Thyroid gland (tissue), 4 donors: ENCODE measurements at regions not wholly inside any gene's neighbourhood (a gene's known extent, or its start where the extent isn't known, plus 50 kb on each side); places are given as distances from the start of the nearest gene placed in this dataset.

Source experiments
- DNase-seq, 2 donors: peaks; one replicate each; pipeline ENCODE4 v3.0.0-alpha.2; 2019
- H3K27ac ChIP-seq, 3 donors: fragments of 200-600 bp; sonication (generic); 1 replicate in 2 of 3; 2 replicates in 1 of 3; pipeline ENCODE4 v1.5.1; 2016 to 2019; ENCODE audit warnings: mild to moderate bottlenecking in 1 of 3, moderate library complexity in 1 of 3
- H3K27me3 ChIP-seq: fragments of 200-600 bp; sonication (generic); one replicate; pipeline ENCODE4 v1.5.1; 2019
- H3K36me3 ChIP-seq, 2 donors: fragments of 200-600 bp; sonication (generic); one replicate each; pipeline ENCODE4 v1.5.1; 2016 to 2019
- H3K4me1 ChIP-seq, 2 donors: fragments of 200-600 bp; sonication (generic); one replicate each; pipeline ENCODE4 v1.5.1; 2017 to 2019
- H3K4me3 ChIP-seq, 3 donors: fragments of 200-600 bp; sonication (generic); replicated peaks in 1 of 3; 1 replicate in 2 of 3; 2 replicates in 1 of 3; pipeline ENCODE4 v1.5.1; 2016; ENCODE audit warnings: mild to moderate bottlenecking in 1 of 3
- H3K9me3 ChIP-seq: fragments of 200-600 bp; sonication (generic); one replicate; pipeline ENCODE4 v1.5.1; 2017
- POLR2A ChIP-seq, 2 donors: fragments of 450-650 bp; IDR thresholded peaks; one replicate each; pipeline ENCODE4 v1.6.1; 2017; ENCODE audit warnings: antibody characterized with exemption in 2 of 2, mild to moderate bottlenecking in 2 of 2, moderate library complexity in 1 of 2
- WGBS, 2 donors: methylation state at CpG; one replicate each; pipeline ENCODE4 v1.1.5; 2017; 5-methylcytosine and 5-hydroxymethylcytosine counted together
- intact Hi-C: fragments of 100-400 bp; cut with DNase I; formaldehyde crosslinking; loops from one replicate; pipeline ENCODE4 v1.15.1; 2023
- TF ChIP-seq, protein P1 (sequence below), 6 experiments: fragments of 200-600 bp in 3 of 6; fragments of 450-650 bp in 3 of 6; sonication (generic) in 3 of 6; IDR thresholded peaks; one replicate each; pipeline ENCODE4 v1.5.1; 2016 to 2019; ENCODE audit warnings: antibody characterized with exemption in 6 of 6, mild to moderate bottlenecking in 2 of 6, inconsistent platforms in 1 of 6, moderate library complexity in 1 of 6

DNA sequence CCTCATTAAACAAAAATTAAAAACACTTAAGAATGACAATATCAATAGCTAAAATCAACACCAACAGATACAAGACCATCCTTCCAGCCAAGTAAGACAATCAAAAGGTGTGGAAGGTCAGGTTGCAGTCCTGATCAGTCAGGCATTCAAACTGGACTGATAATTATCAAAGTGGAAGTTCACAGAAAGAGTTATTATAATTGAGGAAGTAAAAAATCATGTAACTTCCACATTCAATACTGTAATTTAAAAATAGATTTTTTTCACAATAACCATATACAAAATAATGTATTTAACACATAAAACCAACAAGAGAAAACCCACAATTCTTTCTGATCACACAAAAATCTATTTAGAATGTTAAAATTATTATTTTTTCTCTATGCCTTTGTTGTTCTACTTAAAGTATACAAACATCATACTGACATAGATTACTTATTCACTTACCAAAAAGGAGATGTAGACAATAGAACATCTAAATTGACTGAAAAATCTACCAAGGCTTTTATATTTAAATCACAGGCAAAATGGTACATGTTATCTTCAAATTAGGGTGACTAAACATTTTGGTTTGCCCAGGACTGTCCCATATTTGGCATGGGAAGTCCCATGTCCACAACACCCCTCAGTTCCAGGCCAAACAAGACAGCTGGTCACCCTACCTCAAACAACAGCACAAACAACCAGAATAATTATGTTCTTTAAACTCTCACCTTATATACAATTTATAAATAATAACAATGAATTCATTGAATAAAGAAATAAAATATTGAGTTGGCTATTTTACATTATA is 142.5 kb upstream of the SLC24A2 start:
- no peak for TF ChIP-seq POLR2A (IDR thresholded peaks at IDR 0.05)
- TF ChIP-seq, protein P1, sequence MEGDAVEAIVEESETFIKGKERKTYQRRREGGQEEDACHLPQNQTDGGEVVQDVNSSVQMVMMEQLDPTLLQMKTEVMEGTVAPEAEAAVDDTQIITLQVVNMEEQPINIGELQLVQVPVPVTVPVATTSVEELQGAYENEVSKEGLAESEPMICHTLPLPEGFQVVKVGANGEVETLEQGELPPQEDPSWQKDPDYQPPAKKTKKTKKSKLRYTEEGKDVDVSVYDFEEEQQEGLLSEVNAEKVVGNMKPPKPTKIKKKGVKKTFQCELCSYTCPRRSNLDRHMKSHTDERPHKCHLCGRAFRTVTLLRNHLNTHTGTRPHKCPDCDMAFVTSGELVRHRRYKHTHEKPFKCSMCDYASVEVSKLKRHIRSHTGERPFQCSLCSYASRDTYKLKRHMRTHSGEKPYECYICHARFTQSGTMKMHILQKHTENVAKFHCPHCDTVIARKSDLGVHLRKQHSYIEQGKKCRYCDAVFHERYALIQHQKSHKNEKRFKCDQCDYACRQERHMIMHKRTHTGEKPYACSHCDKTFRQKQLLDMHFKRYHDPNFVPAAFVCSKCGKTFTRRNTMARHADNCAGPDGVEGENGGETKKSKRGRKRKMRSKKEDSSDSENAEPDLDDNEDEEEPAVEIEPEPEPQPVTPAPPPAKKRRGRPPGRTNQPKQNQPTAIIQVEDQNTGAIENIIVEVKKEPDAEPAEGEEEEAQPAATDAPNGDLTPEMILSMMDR (IDR thresholded peaks at IDR 0.05), result no peak
- Histone ChIP-seq H3K27me3 (no peaks in the 10 kb centered on the region), H3K36me3 (no peaks in the 10 kb centered on the region), H3K4me3 (no peak overlapping the region), H3K4me1 (peaks cover 0 to 4% of the 10 kb centered on the region in 2 donors), H3K9me3 (no peaks in the 10 kb centered on the region), H3K27ac (no peak overlapping the region)
- no peak for DNase-seq
- intact Hi-C loops, result no loop called here

DNA sequence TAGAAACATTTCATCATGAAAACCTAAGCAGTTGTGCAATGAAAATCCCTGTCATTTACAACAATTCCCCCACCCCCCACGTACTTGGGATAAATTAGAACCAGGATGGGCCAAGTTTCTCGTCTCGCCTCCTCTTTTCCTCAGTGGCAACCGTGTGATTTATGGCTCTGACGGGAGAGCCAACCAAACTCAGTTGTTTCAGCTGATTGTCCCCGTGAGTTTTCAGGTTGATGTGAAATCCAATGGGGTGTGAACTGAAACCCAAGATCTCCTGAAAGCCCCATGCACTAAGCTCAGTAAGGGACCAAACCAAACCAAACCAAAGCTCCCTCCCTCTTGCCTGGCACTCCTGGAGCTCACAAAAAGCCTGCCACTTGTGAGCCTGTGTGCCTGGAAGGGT is 138.7 kb upstream of the SLC24A2 start:
- Histone ChIP-seq H3K36me3 (no peaks in the 10 kb centered on the region), H3K4me1 (no peaks in the 10 kb centered on the region), H3K27me3 (no peaks in the 10 kb centered on the region), H3K27ac (no peak overlapping the region), H3K4me3 (no peak overlapping the region), H3K9me3 (no peaks in the 10 kb centered on the region)
- intact Hi-C loops, result loop anchor here (10.0 kb wide), 3 partner anchors 433 to 1177 kb away; no protein-coding TSS in a partner anchor
- no peak for DNase-seq
- TF ChIP-seq, protein P1 (IDR thresholded peaks at IDR 0.05), result no peak
- no peak for TF ChIP-seq POLR2A (IDR thresholded peaks at IDR 0.05)
- 95 to 97% methylated on average over 6 of the region's 6 CpGs for WGBS, 2 donors

DNA sequence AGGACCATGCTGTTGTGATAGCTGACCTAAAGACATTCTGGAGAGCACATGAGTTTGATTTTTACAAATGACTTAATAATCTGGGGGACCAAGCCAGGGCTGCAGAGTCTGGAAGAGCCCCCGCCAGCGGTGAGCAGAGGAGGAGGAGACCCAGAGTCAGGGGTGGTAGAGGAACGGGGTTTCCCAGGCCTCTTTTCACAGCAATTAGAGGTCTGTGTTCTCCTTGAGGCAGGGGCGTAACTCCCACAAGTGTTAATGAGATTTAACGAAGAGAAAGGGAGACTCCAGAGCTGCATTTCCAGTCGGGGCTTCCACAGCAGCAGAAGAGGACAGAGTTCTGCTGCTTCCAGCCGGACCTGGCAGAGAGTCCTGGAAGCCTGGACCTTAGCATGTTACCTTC is 137.9 kb upstream of the SLC24A2 start:
- Histone ChIP-seq H3K4me3 (no peak overlapping the region), H3K4me1 (no peaks in the 10 kb centered on the region), H3K9me3 (no peaks in the 10 kb centered on the region), H3K36me3 (no peaks in the 10 kb centered on the region), H3K27me3 (no peaks in the 10 kb centered on the region), H3K27ac (no peak overlapping the region)
- intact Hi-C loops, result loop anchor here (10.0 kb wide), 3 partner anchors 432 to 1178 kb away; no protein-coding TSS in a partner anchor
- DNase-seq, result no peak
- 84 to 85% methylated on average over 7 of the region's 7 CpGs for WGBS, 2 donors
- TF ChIP-seq POLR2A (IDR thresholded peaks at IDR 0.05), result no peak
- TF ChIP-seq, protein P1 (IDR thresholded peaks at IDR 0.05), result no peak

DNA sequence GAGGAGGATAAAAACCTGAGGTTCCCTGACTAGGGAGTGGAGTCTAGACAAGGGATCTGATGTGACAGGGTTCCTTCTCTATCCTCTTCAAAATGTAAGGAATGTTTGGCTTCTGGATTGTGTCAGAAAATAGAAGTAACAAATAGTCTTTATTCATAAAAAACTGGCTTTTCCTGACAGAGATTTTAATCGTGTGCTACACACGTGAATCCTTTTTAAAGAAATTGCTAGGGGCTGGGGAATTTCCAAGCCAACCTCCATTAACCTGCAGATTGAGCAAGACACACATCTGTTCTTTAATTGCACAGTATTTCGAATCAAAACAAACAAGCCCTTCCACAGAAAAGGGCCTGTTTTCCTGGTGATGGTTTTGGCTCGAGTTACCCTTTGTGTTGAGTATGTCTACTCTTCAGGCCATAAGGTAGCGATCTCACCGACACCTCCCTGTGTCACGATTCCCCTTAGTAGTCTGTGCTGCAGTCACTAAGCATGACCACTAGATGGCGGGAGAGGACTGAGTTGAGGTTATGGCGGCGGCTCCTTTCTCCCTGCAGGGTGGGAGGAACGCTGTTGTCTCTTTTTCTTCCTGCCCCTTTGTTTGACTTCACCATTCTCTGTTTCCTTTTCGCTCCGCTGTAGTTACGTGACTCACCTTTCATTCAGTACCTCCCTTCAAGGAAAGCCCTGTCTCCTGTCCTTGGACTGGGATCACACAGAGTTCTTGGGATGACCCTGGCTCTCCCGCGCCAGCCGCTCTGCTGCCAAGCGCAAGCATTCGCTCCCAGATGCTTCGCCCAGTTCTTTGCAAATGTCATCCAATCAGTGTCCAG is 137.1 kb upstream of the SLC24A2 start:
- Histone ChIP-seq H3K4me1 (no peaks in the 10 kb centered on the region), H3K27ac (no peak overlapping the region), H3K27me3 (no peaks in the 10 kb centered on the region), H3K9me3 (no peaks in the 10 kb centered on the region), H3K4me3 (peak overlapping the region in 1 of 3 donors; percentile 4), H3K36me3 (no peaks in the 10 kb centered on the region)
- intact Hi-C loops, result loop anchor here (10.0 kb wide), 3 partner anchors 431 to 1179 kb away; no protein-coding TSS in a partner anchor
- TF ChIP-seq, protein P1 (IDR thresholded peaks at IDR 0.05), result peak; percentile 79 to 97 (median 94)
- TF ChIP-seq POLR2A (IDR thresholded peaks at IDR 0.05), result no peak
- 7 to 9% methylated on average over 20 of the region's 20 CpGs for WGBS, 2 donors
- peak; percentile 62 to 65 for DNase-seq
